ENCODE measurements at regions not wholly inside any gene's neighbourhood (a gene's known extent, or its start where the extent isn't known, plus 50 kb on each side); places are given as distances from the start of the nearest gene placed in this dataset.

DNA sequence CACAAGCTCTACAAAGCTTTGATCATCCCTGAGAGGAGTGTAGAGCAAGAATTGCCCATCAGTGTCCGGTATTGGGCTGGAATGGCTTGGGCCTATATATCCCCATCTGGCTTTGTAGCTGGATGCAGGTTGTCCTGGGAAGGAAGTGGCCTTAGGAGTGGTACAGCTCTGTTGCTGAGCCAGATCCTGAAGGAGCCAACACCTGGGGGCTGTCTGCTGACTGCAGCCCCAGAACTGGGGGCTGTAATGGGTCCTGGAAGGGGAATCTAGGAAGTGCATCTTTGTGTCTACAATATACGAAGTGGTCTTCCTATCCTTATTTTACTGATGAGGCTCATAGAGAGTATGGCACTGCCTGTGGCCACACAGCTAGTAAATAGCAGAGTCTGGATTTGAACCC lies 145.9 kb downstream of the CDC5L start:
- Histone ChIP-seq H3K9me3 (ENCODE audit: control insufficient read depth, low read length) (no peaks in the 10 kb centered on the region), H3K4me3 (ENCODE audit: extremely low read depth, insufficient read depth, low read length, poor library complexity, severe bottlenecking) (no peak overlapping the region), H3K36me3 (ENCODE audit: control insufficient read depth, insufficient read depth, low read length) (no peaks in the 10 kb centered on the region), H3K4me1 (ENCODE audit: control insufficient read depth, insufficient read depth, low read length, poor library complexity, severe bottlenecking) (peaks cover 4% of the 10 kb centered on the region), H3K27ac (ENCODE audit: low read depth, low read length, severe bottlenecking) (no peak overlapping the region)
- WGBS, 2 experiments (ENCODE audit: insufficient coverage in 2 of 2): 100% methylated on average over 1 of the region's 2 CpGs

- no peak overlapping the region for H3K4me3 ChIP-seq (ENCODE audit: extremely low read depth, insufficient read depth, low read length, poor library complexity, severe bottlenecking)
- H3K9me3 ChIP-seq (ENCODE audit: control insufficient read depth, low read length): no peaks in the 10 kb centered on the region
- H3K27ac ChIP-seq (ENCODE audit: low read depth, low read length, severe bottlenecking): no peak overlapping the region
- no peaks in the 10 kb centered on the region for H3K36me3 ChIP-seq (ENCODE audit: control insufficient read depth, insufficient read depth, low read length)
- H3K4me1 ChIP-seq (ENCODE audit: control insufficient read depth, insufficient read depth, low read length, poor library complexity, severe bottlenecking): peaks cover 4% of the 10 kb centered on the region
- WGBS, 2 experiments (ENCODE audit: insufficient coverage in 2 of 2): 93 to 100% methylated on average over 4 to 5 of the region's 5 CpGs
Measured at GRCh38 chr6:44534291-44534690, 146.8 kb downstream of the CDC5L start.

- peaks cover 4% of the 10 kb centered on the region for H3K4me1 ChIP-seq (ENCODE audit: control insufficient read depth, insufficient read depth, low read length, poor library complexity, severe bottlenecking)
- no peaks in the 10 kb centered on the region for H3K9me3 ChIP-seq (ENCODE audit: control insufficient read depth, low read length)
- no peak overlapping the region for H3K4me3 ChIP-seq (ENCODE audit: extremely low read depth, insufficient read depth, low read length, poor library complexity, severe bottlenecking)
- no peak overlapping the region for H3K27ac ChIP-seq (ENCODE audit: low read depth, low read length, severe bottlenecking)
- WGBS, 2 experiments (ENCODE audit: insufficient coverage in 2 of 2): 80 to 90% methylated on average over 6 of the region's 6 CpGs
- no peaks in the 10 kb centered on the region for H3K36me3 ChIP-seq (ENCODE audit: control insufficient read depth, insufficient read depth, low read length)
Measured at GRCh38 chr6:44535446-44535845, 147.9 kb downstream of the CDC5L start.

DNA sequence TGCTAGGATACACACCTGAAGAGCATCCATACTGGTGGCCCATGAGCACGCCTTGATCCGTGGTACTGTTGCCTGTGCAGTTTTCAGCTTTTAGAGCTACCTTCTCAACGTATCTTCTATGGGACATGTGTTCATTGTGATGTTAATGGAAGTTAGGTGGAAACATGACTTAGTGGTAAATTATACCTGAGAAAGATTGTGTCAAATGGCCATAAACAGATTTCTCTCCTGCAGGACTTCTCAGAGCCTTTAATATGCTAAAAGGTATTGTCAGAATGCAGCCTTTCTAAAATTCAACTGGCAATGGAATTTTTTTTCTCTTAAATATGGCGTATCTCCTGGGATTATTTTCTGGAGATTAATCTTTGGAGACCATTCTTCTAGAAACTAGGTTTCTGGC lies 148.5 kb downstream of the CDC5L start:
- H3K36me3 ChIP-seq (ENCODE audit: control insufficient read depth, insufficient read depth, low read length): no peaks in the 10 kb centered on the region
- WGBS, 2 experiments (ENCODE audit: insufficient coverage in 2 of 2): 88 to 90% methylated on average over 2 to 3 of the region's 4 CpGs
- no peaks in the 10 kb centered on the region for H3K9me3 ChIP-seq (ENCODE audit: control insufficient read depth, low read length)
- peaks cover 4% of the 10 kb centered on the region for H3K4me1 ChIP-seq (ENCODE audit: control insufficient read depth, insufficient read depth, low read length, poor library complexity, severe bottlenecking)
- no peak overlapping the region for H3K27ac ChIP-seq (ENCODE audit: low read depth, low read length, severe bottlenecking)
- H3K4me3 ChIP-seq (ENCODE audit: extremely low read depth, insufficient read depth, low read length, poor library complexity, severe bottlenecking): no peak overlapping the region

DNA sequence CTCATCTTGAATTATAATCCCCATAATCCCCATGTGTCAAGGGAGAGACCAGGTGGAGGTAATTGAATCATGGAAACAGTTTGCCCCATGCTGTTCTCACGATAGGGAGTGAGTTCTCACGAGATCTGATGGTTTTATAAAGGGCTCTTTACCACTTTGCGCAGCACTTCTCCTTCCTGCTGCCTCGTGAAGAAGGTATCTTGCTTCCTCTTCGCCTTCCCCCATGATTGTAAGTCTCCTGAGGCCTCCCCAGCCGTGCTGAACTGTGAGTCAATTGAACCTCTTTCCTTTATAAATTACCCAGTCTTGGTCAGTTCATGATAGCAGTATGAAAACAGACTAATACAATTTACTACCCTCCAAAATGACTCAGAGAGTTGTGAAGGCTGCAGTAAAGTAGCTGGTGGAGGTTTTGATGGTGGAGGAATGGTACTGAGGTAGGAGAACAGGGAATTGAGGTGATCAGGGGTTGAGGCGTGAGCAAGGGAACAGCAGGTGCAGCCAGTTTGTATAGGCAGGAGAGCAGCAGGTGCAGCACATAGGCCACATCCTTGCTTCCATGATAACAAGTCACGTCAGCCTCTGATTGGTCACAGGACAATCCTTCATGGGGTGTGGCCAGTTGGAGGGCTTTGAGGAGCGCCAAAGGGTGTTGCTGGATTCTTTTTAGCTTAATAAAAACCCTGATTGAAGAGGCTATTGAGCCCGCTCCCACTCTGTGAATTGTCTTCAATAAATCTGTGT lies 150.0 kb downstream of the CDC5L start:
- Histone ChIP-seq H3K4me3 (ENCODE audit: extremely low read depth, insufficient read depth, low read length, poor library complexity, severe bottlenecking) (no peak overlapping the region), H3K4me1 (ENCODE audit: control insufficient read depth, insufficient read depth, low read length, poor library complexity, severe bottlenecking) (peaks cover 4% of the 10 kb centered on the region), H3K27ac (ENCODE audit: low read depth, low read length, severe bottlenecking) (no peak overlapping the region), H3K9me3 (ENCODE audit: control insufficient read depth, low read length) (no peaks in the 10 kb centered on the region), H3K36me3 (ENCODE audit: control insufficient read depth, insufficient read depth, low read length) (no peaks in the 10 kb centered on the region)
- 82 to 91% methylated on average over 9 of the region's 10 CpGs for WGBS, 2 experiments (ENCODE audit: insufficient coverage in 2 of 2)

DNA sequence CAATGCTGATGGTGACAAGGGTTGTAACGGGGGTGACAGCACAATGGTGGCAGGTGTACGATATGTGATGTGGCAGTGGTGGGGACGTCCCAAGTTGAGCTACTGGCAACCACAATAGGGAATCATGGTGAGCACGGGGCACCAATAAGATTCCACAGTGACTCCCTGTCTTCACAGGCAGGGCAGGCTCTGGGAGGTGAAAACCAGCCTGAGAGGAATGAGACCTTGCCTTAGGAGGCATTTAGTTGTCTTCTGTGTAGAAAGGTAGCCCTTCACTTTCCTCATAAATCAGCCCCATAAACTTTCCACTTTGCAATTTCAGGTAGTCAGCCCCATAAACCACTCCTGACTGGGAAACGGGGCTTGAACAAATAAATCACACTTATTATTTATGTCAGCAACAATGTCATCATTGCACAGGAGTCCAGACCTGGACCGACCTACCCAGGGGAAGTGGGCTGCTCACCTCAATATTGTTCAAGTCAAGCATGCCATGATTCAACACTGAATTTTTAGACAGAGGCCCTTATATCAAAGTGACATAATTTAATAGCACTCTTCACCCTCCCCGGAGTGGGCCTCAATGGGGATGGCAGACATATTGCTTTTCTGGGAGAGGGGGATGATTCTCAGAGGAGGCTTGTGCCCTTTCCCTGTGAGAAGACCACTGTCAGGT lies 150.8 kb downstream of the CDC5L start:
- Histone ChIP-seq H3K27ac (ENCODE audit: low read depth, low read length, severe bottlenecking) (no peak overlapping the region), H3K4me1 (ENCODE audit: control insufficient read depth, insufficient read depth, low read length, poor library complexity, severe bottlenecking) (peaks cover 4% of the 10 kb centered on the region), H3K36me3 (ENCODE audit: control insufficient read depth, insufficient read depth, low read length) (no peaks in the 10 kb centered on the region), H3K9me3 (ENCODE audit: control insufficient read depth, low read length) (no peaks in the 10 kb centered on the region), H3K4me3 (ENCODE audit: extremely low read depth, insufficient read depth, low read length, poor library complexity, severe bottlenecking) (no peak overlapping the region)
- WGBS, 2 experiments (ENCODE audit: insufficient coverage in 2 of 2): 91 to 93% methylated on average over 6 of the region's 7 CpGs

DNA sequence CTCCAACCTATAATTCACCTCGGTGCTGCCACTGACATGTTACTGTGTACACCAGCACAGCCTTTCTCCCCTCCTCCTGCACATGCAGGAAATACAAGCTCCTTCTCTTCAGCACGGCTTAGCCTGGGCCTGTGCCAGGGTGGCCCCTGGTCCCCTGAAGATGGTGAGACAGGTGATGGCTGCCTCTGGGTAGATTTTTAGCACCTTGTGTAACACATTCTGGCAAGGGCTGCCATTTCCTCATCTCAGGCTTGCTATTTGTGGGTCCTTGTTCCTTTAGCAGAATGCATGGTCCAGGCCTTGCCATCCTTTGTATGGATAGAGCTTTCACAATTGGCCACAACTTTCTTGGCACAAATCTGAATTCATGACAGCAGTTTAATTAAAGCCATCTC lies 151.3 kb downstream of the CDC5L start:
- Histone ChIP-seq H3K9me3 (ENCODE audit: control insufficient read depth, low read length) (no peaks in the 10 kb centered on the region), H3K4me3 (ENCODE audit: extremely low read depth, insufficient read depth, low read length, poor library complexity, severe bottlenecking) (no peak overlapping the region), H3K27ac (ENCODE audit: low read depth, low read length, severe bottlenecking) (no peak overlapping the region), H3K4me1 (ENCODE audit: control insufficient read depth, insufficient read depth, low read length, poor library complexity, severe bottlenecking) (peaks cover 4% of the 10 kb centered on the region), H3K36me3 (ENCODE audit: control insufficient read depth, insufficient read depth, low read length) (no peaks in the 10 kb centered on the region)
- 100% methylated on average over 1 of the region's 2 CpGs; no CpG with 5 or more reads in 1 of the 2 experiments for WGBS, 2 experiments (ENCODE audit: insufficient coverage in 2 of 2)

DNA sequence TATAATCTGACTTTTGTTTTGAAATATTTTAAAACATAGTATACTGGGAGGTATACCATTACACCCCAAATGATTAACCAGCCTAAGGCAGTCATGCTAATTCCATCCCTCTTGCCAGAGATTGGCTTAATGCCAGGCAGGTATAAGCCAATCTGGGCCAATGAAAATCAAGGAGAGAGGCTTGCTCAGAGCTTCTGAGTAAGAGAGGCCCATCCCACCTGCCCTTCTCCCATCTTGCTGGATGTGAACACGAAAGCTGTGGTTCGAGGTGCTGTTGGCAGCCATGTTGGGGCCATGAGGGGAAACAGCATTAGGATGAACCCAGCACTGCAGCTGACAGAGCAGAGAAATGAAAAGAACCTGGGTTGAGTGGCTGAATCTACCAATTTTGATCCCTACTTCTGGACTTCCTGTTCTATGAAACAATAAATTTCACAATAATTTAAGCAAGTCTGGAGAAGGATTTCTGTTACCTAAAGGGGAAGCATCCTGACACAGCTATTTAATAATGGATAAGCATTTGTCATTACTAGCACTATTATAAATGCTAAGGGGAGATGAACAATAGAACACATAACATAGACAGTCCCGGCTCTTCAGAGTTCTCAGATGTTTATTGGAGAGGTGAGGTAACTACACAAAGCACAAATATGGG lies 152.3 kb downstream of the CDC5L start:
- Histone ChIP-seq H3K9me3 (ENCODE audit: control insufficient read depth, low read length) (no peaks in the 10 kb centered on the region), H3K36me3 (ENCODE audit: control insufficient read depth, insufficient read depth, low read length) (no peaks in the 10 kb centered on the region), H3K27ac (ENCODE audit: low read depth, low read length, severe bottlenecking) (no peak overlapping the region), H3K4me3 (ENCODE audit: extremely low read depth, insufficient read depth, low read length, poor library complexity, severe bottlenecking) (no peak overlapping the region), H3K4me1 (ENCODE audit: control insufficient read depth, insufficient read depth, low read length, poor library complexity, severe bottlenecking) (peaks cover under 1% of the 10 kb centered on the region)
- WGBS, 2 experiments (ENCODE audit: insufficient coverage in 2 of 2): 100% methylated on average over 2 of the region's 3 CpGs

- H3K4me1 ChIP-seq (ENCODE audit: control insufficient read depth, insufficient read depth, low read length, poor library complexity, severe bottlenecking): no peaks in the 10 kb centered on the region
Measured at GRCh38 chr6:44540881-44541280, 153.4 kb downstream of the CDC5L start.

DNA sequence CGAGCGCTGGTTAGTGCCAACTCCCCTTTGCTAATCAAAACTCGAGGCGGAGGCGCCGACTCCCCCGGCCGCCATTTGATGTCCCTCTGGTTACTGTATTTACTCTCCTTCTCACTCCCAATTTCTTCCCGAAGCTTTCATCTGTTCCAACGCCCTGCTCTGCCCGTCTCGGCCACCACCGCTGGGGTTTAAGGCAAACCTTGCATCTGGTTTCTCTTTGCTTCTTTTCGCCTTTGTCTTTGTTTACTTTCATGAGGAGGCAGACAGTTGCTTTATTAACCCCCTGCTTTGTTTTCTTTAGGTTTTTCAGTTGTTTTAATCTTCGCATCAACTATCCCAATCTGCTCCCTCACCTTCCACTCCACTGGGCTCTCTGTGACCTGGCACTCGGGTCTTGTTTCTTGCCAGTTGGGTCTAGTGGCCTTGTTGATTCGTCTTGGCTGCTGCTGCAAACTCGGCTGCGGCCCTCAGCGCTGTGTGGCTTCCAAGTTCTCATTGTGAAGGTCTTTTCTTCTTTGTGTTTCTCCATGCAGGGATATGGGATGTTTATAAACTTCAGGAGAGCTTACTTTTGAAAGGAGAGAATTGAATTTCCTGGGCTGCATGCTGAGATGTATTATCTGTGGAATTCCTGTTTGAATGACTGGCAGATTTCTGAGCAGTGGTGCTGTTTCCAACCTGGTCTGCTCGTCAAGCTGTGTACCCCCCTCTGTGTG lies 155.1 kb downstream of the CDC5L start:
- H3K36me3 ChIP-seq (ENCODE audit: control insufficient read depth, insufficient read depth, low read length): no peaks in the 10 kb centered on the region
- WGBS, 2 experiments (ENCODE audit: insufficient coverage in 2 of 2): 45 to 51% methylated on average over 16 to 20 of the region's 21 CpGs
- no peak overlapping the region for H3K4me3 ChIP-seq (ENCODE audit: extremely low read depth, insufficient read depth, low read length, poor library complexity, severe bottlenecking)
- peak overlapping the region; percentile 12 for H3K27ac ChIP-seq (ENCODE audit: low read depth, low read length, severe bottlenecking)
- no peaks in the 10 kb centered on the region for H3K9me3 ChIP-seq (ENCODE audit: control insufficient read depth, low read length)
- H3K4me1 ChIP-seq (ENCODE audit: control insufficient read depth, insufficient read depth, low read length, poor library complexity, severe bottlenecking): no peaks in the 10 kb centered on the region

More at GRCh38 chr6:44540881-44541280, 153.4 kb downstream of the CDC5L start:
- no peaks in the 10 kb centered on the region for H3K9me3 ChIP-seq (ENCODE audit: control insufficient read depth, low read length)
- no peak overlapping the region for H3K4me3 ChIP-seq (ENCODE audit: extremely low read depth, insufficient read depth, low read length, poor library complexity, severe bottlenecking)
- WGBS, 2 experiments (ENCODE audit: insufficient coverage in 2 of 2): 85 to 97% methylated on average over 3 to 4 of the region's 4 CpGs
- no peak overlapping the region for H3K27ac ChIP-seq (ENCODE audit: low read depth, low read length, severe bottlenecking)
- H3K36me3 ChIP-seq (ENCODE audit: control insufficient read depth, insufficient read depth, low read length): no peaks in the 10 kb centered on the region
